VCaP (cell line): ENCODE measurements at regions not wholly inside any gene's neighbourhood (a gene's known extent, or its start where the extent isn't known, plus 50 kb on each side); places are given as distances from the start of the nearest gene placed in this dataset.

Experiments
- H3K27ac ChIP-seq: fragments of 450-650 bp; 2 replicates; pipeline ENCODE4 v1.5.1; 2017
- CTCF ChIP-seq: fragments of 450-650 bp; conservative IDR thresholded peaks from 2 replicates; pipeline ENCODE4 v1.5.1; 2017; ENCODE audit warnings: mild to moderate bottlenecking, moderate library complexity

GRCh38 chrX:51437521-51437920, 58.9 kb downstream of the NUDT11 start:
- no peak overlapping the region for H3K27ac ChIP-seq
- TF ChIP-seq CTCF: no peak

- H3K27ac ChIP-seq: no peak overlapping the region
- no peak for TF ChIP-seq CTCF
These were observed 61.3 kb downstream of the NUDT11 start for GRCh38 chrX:51435101-51435500.

DNA sequence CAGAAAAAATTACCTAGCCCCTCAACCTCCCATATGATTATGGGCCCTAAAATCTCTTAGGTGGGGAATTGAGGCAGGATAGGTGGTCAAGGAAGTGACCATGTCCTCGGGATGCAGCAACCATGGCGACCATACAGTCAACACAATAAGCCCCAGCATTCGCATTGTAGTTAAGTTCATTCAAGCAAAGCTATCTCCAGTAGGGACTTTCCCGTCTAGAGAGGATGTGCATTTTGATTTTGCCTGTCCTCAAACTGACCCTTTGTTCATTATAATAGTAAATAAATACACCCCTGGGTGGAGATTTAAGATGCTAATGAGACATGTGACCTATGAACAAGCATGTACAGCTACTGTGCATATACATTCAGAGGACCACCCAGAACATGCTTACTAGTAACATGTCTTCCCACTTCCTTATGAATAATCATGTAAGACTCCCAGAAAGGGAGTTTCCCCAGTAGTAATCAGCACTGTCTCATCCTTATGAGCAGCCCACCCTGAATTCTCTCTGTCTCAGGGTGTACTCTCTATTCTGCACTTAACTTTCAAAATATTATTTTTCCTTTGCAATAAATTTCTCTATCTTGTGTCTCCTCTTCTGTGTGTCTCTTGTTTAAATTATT, 74.3 kb downstream of the NUDT11 start:
- no peak overlapping the region for H3K27ac ChIP-seq
- no peak for TF ChIP-seq CTCF

DNA sequence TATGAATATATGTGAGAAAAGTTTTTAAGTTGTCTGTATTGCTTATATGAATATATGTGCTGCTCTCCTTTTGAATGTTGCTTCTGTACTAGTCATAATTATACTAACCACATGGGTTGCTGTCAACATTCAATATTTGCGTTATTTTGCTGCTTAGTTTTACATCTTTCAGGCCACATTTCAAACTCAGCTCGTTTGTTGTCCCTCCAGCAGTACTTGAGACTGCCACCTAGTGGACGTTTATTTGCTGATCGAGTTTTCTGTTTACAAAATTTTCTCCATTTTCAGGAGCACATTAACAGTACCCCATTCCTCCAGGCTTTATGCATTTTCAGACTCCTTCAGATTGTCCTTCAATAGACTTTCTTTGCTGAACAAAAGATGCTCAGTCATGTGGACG, 75.8 kb downstream of the NUDT11 start:
- TF ChIP-seq CTCF: peak; percentile 64
- no peak overlapping the region for H3K27ac ChIP-seq

GRCh38 chrX:51408462-51408861, 75.8 kb downstream of the NUDT10 start:
- TF ChIP-seq CTCF: no peak

DNA sequence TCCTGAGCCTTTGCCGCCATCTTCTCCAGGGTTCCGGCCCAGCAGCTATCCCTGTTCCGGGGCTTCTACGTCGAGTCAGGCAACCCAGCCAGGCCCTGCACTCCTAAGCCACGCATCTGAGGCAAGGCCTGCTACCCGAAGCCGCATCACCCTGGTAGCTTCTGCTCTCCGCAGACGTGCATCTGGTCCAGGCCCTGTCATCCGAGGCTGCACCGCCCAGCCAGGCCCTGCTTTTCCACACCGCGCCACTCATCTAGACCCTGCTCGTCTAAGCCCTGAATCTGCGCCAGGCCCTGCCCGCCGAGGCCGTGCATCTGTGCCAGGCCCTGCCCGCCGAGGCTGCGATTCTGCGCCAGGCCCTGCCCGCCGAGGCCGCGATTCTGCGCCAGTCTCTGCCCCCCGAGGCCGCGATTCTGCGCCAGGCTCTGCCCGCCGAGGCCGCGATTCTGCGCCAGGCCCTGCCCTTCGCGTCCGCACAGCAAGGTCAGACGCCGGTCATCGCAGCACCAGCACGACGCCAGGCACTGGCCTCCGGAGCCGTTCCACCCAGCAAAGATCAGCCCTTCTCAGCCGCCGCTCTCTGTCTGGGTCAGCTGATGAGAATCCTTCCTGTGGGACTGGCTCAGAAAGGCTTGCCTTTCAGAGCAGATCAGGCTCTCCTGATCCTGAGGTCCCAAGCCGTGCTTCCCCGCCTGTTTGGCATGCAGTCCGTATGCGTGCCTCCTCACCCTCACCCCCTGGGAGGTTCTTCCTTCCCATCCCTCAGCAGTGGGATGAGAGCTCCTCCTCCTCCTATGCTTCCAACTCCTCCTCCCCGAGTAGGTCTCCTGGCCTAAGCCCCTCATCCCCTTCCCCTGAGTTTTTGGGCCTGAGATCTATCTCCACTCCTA, 75.1 kb downstream of the NUDT10 start:
- H3K27ac ChIP-seq: no peak overlapping the region
- no peak for TF ChIP-seq CTCF

More at GRCh38 chrX:51408462-51408861, 75.8 kb downstream of the NUDT10 start:
- no peak overlapping the region for H3K27ac ChIP-seq

GRCh38 chrX:51406688-51407519, 74.3 kb downstream of the NUDT10 start:
- H3K27ac ChIP-seq: no peak overlapping the region
- no peak for TF ChIP-seq CTCF
